Mesenchymal stem cell (in vitro differentiated cells and primary cell): ENCODE measurements at regions not wholly inside any gene's neighbourhood (a gene's known extent, or its start where the extent isn't known, plus 50 kb on each side); places are given as distances from the start of the nearest gene placed in this dataset.

Experiments
- DNase-seq: peaks from one replicate; pipeline ENCODE4 v3.0.0-alpha.2; 2013
- H2AFZ ChIP-seq: one replicate; pipeline ENCODE4 v1.6.1; 2013; ENCODE audit warnings: low read depth, mild to moderate bottlenecking, control low read depth, inconsistent platforms, low read length, moderate library complexity
- H2AK5ac ChIP-seq: 2 replicates; pipeline ENCODE4 v1.6.1; 2013; ENCODE audit warnings: low read length, moderate library complexity, mild to moderate bottlenecking, inconsistent platforms; ENCODE audit not compliant: severe bottlenecking
- H2BK120ac ChIP-seq: one replicate; pipeline ENCODE4 v1.6.1; 2013; ENCODE audit warnings: low read depth, mild to moderate bottlenecking, inconsistent platforms, low read length, moderate library complexity
- H2BK12ac ChIP-seq, 2 experiments: one replicate each; pipeline ENCODE4 v1.6.1; 2013; ENCODE audit warnings: inconsistent platforms in 2 of 2, low read length in 2 of 2, mild to moderate bottlenecking in 2 of 2, moderate library complexity in 2 of 2, control low read depth in 1 of 2
- H2BK15ac ChIP-seq: one replicate; pipeline ENCODE4 v1.6.1; 2013; ENCODE audit warnings: mild to moderate bottlenecking, low read depth, inconsistent platforms; ENCODE audit not compliant: poor library complexity, severe bottlenecking
- H2BK5ac ChIP-seq: 2 replicates; pipeline ENCODE4 v1.6.1; 2013; ENCODE audit warnings: low read depth, mild to moderate bottlenecking, low read length, control low read depth, inconsistent platforms; ENCODE audit not compliant: poor library complexity, severe bottlenecking
- H3K14ac ChIP-seq, 2 experiments: one replicate each; pipeline ENCODE4 v1.6.1; 2013; ENCODE audit warnings: inconsistent platforms in 2 of 2, low read length in 2 of 2, control low read depth in 1 of 2, mild to moderate bottlenecking in 1 of 2, moderate library complexity in 1 of 2
- H3K18ac ChIP-seq, 2 experiments: one replicate each; pipeline ENCODE4 v1.6.1; 2013; ENCODE audit warnings: inconsistent platforms in 2 of 2, low read length in 2 of 2, control low read depth in 1 of 2, low read depth in 1 of 2, mild to moderate bottlenecking in 1 of 2
- H3K23ac ChIP-seq, 2 experiments: one replicate each; pipeline ENCODE4 v1.6.1; 2013; ENCODE audit warnings: inconsistent platforms in 2 of 2, low read length in 2 of 2, mild to moderate bottlenecking in 2 of 2, moderate library complexity in 2 of 2, control low read depth in 1 of 2
- H3K27ac ChIP-seq: 2 replicates; pipeline ENCODE4 v1.5.1; 2013; ENCODE audit warnings: mild to moderate bottlenecking, moderate library complexity, low read length, control low read depth, inconsistent platforms; ENCODE audit not compliant: poor library complexity, severe bottlenecking
- H3K27me3 ChIP-seq, 2 experiments: 2 replicates each; pipeline versions ENCODE4 v1.6.1 to v1.7.0; 2013; ENCODE audit warnings: low read length in 2 of 2, mild to moderate bottlenecking in 2 of 2, moderate library complexity in 2 of 2, control low read depth in 1 of 2, inconsistent platforms in 1 of 2; ENCODE audit not compliant: control insufficient read depth in 1 of 2, insufficient read depth in 1 of 2
- H3K36me3 ChIP-seq, 2 experiments: 2 replicates each; pipeline versions ENCODE4 v1.6.1 to v1.7.0; 2013; ENCODE audit warnings: low read length in 2 of 2, control low read depth in 1 of 2, inconsistent platforms in 1 of 2, low read depth in 1 of 2, mild to moderate bottlenecking in 1 of 2; ENCODE audit not compliant: insufficient read depth in 2 of 2, control insufficient read depth in 1 of 2
- H3K4ac ChIP-seq, 2 experiments: one replicate each; pipeline ENCODE4 v1.6.1; 2013; ENCODE audit warnings: inconsistent platforms in 2 of 2, low read length in 2 of 2, mild to moderate bottlenecking in 2 of 2, moderate library complexity in 2 of 2, control low read depth in 1 of 2, low read depth in 1 of 2
- H3K4me1 ChIP-seq: 2 replicates; pipeline ENCODE4 v1.6.1; 2013; ENCODE audit warnings: low read depth, low read length, control low read depth; ENCODE audit not compliant: control insufficient read depth, insufficient read depth
- H3K4me2 ChIP-seq: 2 replicates; pipeline ENCODE4 v1.6.1; 2013; ENCODE audit warnings: low read length, mild to moderate bottlenecking, inconsistent platforms; ENCODE audit not compliant: poor library complexity, severe bottlenecking
- H3K4me3 ChIP-seq, 2 experiments: 2 replicates each; pipeline versions ENCODE4 v1.5.1 to v1.7.0; 2013; ENCODE audit warnings: low read length in 2 of 2, mild to moderate bottlenecking in 2 of 2, control low read depth in 1 of 2, low read depth in 1 of 2; ENCODE audit not compliant: insufficient read depth in 1 of 2
- H3K79me1 ChIP-seq: replicated peaks from 2 replicates; pipeline ENCODE4 v1.6.1; 2013; ENCODE audit warnings: mild to moderate bottlenecking, control low read depth, low read length, inconsistent platforms; ENCODE audit not compliant: poor library complexity, severe bottlenecking
- H3K9ac ChIP-seq: 2 replicates; pipeline ENCODE4 v1.7.0; 2013; ENCODE audit warnings: mild to moderate bottlenecking, low read length, moderate library complexity
- H3K9me3 ChIP-seq: 2 replicates; pipeline ENCODE4 v1.7.0; 2013; ENCODE audit warnings: mild to moderate bottlenecking, low read length; ENCODE audit not compliant: control insufficient read depth
- H4K8ac ChIP-seq: one replicate; pipeline ENCODE4 v1.6.1; 2013; ENCODE audit warnings: inconsistent platforms, mild to moderate bottlenecking, low read length, moderate library complexity
- H4K91ac ChIP-seq: one replicate; pipeline ENCODE4 v1.6.1; 2013; ENCODE audit warnings: mild to moderate bottlenecking, low read length, inconsistent platforms
- WGBS: methylation state at CpG from one replicate; pipeline ENCODE4 v1.1.7; 2013; ENCODE audit warnings: mixed read lengths; 5-methylcytosine and 5-hydroxymethylcytosine counted together

- Histone ChIP-seq H2BK120ac (no peak overlapping the region), H3K4ac (no peak overlapping the region), H3K4me1 (peaks cover 11% of the 10 kb centered on the region), H3K27me3 (peaks cover 5 to 8% of the 10 kb centered on the region in 2 experiments), H3K36me3 (no peaks in the 10 kb centered on the region), H3K79me1 (no peaks in the 10 kb centered on the region), H4K8ac (no peak overlapping the region), H3K4me3 (no peak overlapping the region), H2BK12ac (no peak overlapping the region), H2BK5ac (no peak overlapping the region), H2AFZ (no peak overlapping the region), H3K27ac (no peak overlapping the region), H2AK5ac (no peak overlapping the region), H3K9ac (no peak overlapping the region), H3K9me3 (peaks cover 21% of the 10 kb centered on the region), H3K23ac (no peak overlapping the region), H3K18ac (peak overlapping the region in 1 of 2 experiments; percentile 4), H2BK15ac (no peak overlapping the region), H3K4me2 (no peak overlapping the region), H3K14ac (peak overlapping the region in 1 of 2 experiments; percentile 90), H4K91ac (peak overlapping the region; percentile 43)
- no peak for DNase-seq
- WGBS, result 96% methylated on average over 12 of the region's 14 CpGs
Observed at GRCh38 chr2:236673126-236673822, 103.6 kb downstream of the ACKR3 start.

GRCh38 chr2:236673823-236674185 is 104.2 kb downstream of the ACKR3 start:
- H3K79me1 ChIP-seq, result no peaks in the 10 kb centered on the region
- no peak overlapping the region for H2AFZ ChIP-seq
- no peak overlapping the region for H3K18ac ChIP-seq
- DNase-seq, result no peak
- no peak overlapping the region for H3K4me3 ChIP-seq
- no peak overlapping the region for H2BK12ac ChIP-seq
- 96% methylated on average over 4 of the region's 4 CpGs for WGBS
- H3K4ac ChIP-seq, result no peak overlapping the region
- peaks cover 21% of the 10 kb centered on the region for H3K9me3 ChIP-seq
- no peak overlapping the region for H2BK120ac ChIP-seq
- H3K36me3 ChIP-seq, result no peaks in the 10 kb centered on the region
- peaks cover 5 to 8% of the 10 kb centered on the region in 2 experiments for H3K27me3 ChIP-seq
- no peak overlapping the region for H3K4me2 ChIP-seq
- no peak overlapping the region for H4K91ac ChIP-seq
- no peak overlapping the region for H2AK5ac ChIP-seq
- no peak overlapping the region for H3K14ac ChIP-seq
- H2BK5ac ChIP-seq, result no peak overlapping the region
- H4K8ac ChIP-seq, result no peak overlapping the region
- H2BK15ac ChIP-seq, result no peak overlapping the region
- no peak overlapping the region for H3K23ac ChIP-seq
- H3K27ac ChIP-seq, result no peak overlapping the region
- peaks cover 10% of the 10 kb centered on the region for H3K4me1 ChIP-seq
- no peak overlapping the region for H3K9ac ChIP-seq

- Histone ChIP-seq H2BK15ac (no peak overlapping the region), H3K27ac (no peak overlapping the region), H3K18ac (no peak overlapping the region), H3K4me3 (no peak overlapping the region), H2BK120ac (no peak overlapping the region), H3K23ac (no peak overlapping the region), H4K8ac (no peak overlapping the region), H3K4me1 (peaks cover 10% of the 10 kb centered on the region), H3K4me2 (no peak overlapping the region), H2BK5ac (no peak overlapping the region), H3K79me1 (no peaks in the 10 kb centered on the region), H3K9ac (no peak overlapping the region), H2AK5ac (no peak overlapping the region), H3K4ac (no peak overlapping the region), H2BK12ac (no peak overlapping the region), H3K27me3 (peaks cover 5 to 8% of the 10 kb centered on the region in 2 experiments), H3K9me3 (peaks cover 21% of the 10 kb centered on the region), H3K36me3 (no peaks in the 10 kb centered on the region), H2AFZ (no peak overlapping the region), H4K91ac (no peak overlapping the region), H3K14ac (no peak overlapping the region)
- DNase-seq, result no peak
- WGBS, result 92% methylated on average over 5 of the region's 7 CpGs
Observed at GRCh38 chr2:236674238-236674637, 104.6 kb downstream of the ACKR3 start.

- no peak overlapping the region for H3K4ac ChIP-seq
- H2BK12ac ChIP-seq, result no peak overlapping the region
- H3K9ac ChIP-seq, result no peak overlapping the region
- H3K4me3 ChIP-seq, result no peak overlapping the region
- H2AK5ac ChIP-seq, result no peak overlapping the region
- 93% methylated on average over 7 of the region's 7 CpGs for WGBS
- no peak overlapping the region for H2BK120ac ChIP-seq
- H3K4me1 ChIP-seq, result peaks cover 10% of the 10 kb centered on the region
- H2BK5ac ChIP-seq, result no peak overlapping the region
- H3K36me3 ChIP-seq, result no peaks in the 10 kb centered on the region
- H3K18ac ChIP-seq, result no peak overlapping the region
- H4K91ac ChIP-seq, result no peak overlapping the region
- H3K27ac ChIP-seq, result peak overlapping the region; percentile 50
- no peak overlapping the region for H4K8ac ChIP-seq
- H2BK15ac ChIP-seq, result no peak overlapping the region
- no peaks in the 10 kb centered on the region for H3K79me1 ChIP-seq
- H3K23ac ChIP-seq, result no peak overlapping the region
- no peak overlapping the region for H3K4me2 ChIP-seq
- no peak for DNase-seq
- peaks cover 5 to 8% of the 10 kb centered on the region in 2 experiments for H3K27me3 ChIP-seq
- peaks cover 18% of the 10 kb centered on the region for H3K9me3 ChIP-seq
- H3K14ac ChIP-seq, result no peak overlapping the region
- no peak overlapping the region for H2AFZ ChIP-seq
Observed at GRCh38 chr2:236674646-236675045, 105.0 kb downstream of the ACKR3 start.
